SK-N-SH (cell line): ENCODE measurements at regions not wholly inside any gene's neighbourhood (a gene's known extent, or its start where the extent isn't known, plus 50 kb on each side); places are given as distances from the start of the nearest gene placed in this dataset.

Experiments used
- CTCF ChIA-PET: fragments of 300-600, 350-600 bp; formaldehyde crosslinking; extraction: SDS; loops from one replicate; lab custom pipeline; 2021; lab: Yijun Ruan, JAX
- POLR2A ChIA-PET: fragments of 350-600 bp; sonication (Branson Sonifier 250); formaldehyde crosslinking; extraction: SDS; loops from one replicate; lab custom pipeline; 2020; ENCODE audit warnings: antibody characterized with exemption, inconsistent platforms; lab: Yijun Ruan, JAX
- DNase-seq: peaks from one replicate; pipeline ENCODE4 v3.0.0; 2012
- H2AFZ ChIP-seq: fragments of 200-600 bp; sonication (generic); 2 replicates; pipeline ENCODE4 v1.8.1; 2016; ENCODE audit warnings: antibody characterized with exemption, mild to moderate bottlenecking, low read depth
- H3F3A ChIP-seq: fragments of 200-600 bp; sonication (generic); replicated peaks from 2 replicates; pipeline ENCODE3; 2016; ENCODE audit warnings: antibody characterized with exemption, mild to moderate bottlenecking; ENCODE audit not compliant: insufficient read depth
- H3K27ac ChIP-seq, 2 experiments: fragments of 200-500 bp in 1 of 2; fragments of 200-600 bp in 1 of 2; sonication (Bioruptor generic) in 1 of 2; sonication (generic), shearing (Covaris generic) in 1 of 2; 2 replicates each; pipeline versions ENCODE4 v1.5.1 to v1.6.1; 2014 to 2016; ENCODE audit warnings: low read depth in 2 of 2, inconsistent platforms in 1 of 2, low read length in 1 of 2, mild to moderate bottlenecking in 1 of 2, mixed read lengths in 1 of 2
- H3K27me3 ChIP-seq: fragments of 200-600 bp; sonication (generic), shearing (Covaris generic); 2 replicates; pipeline ENCODE4 v1.6.1; 2016; ENCODE audit warnings: mixed run types; ENCODE audit not compliant: insufficient read depth
- H3K36me3 ChIP-seq, 2 experiments: fragments of 200-500 bp in 1 of 2; fragments of 200-600 bp in 1 of 2; sonication (Bioruptor generic) in 1 of 2; sonication (generic) in 1 of 2; replicated peaks in 1 of 2; 2 replicates each; pipeline versions ENCODE3 to v1.5.1; 2014 to 2016; ENCODE audit warnings: low read length in 1 of 2, mild to moderate bottlenecking in 1 of 2; ENCODE audit not compliant: insufficient read depth in 2 of 2, control insufficient read depth in 1 of 2
- H3K4me1 ChIP-seq, 2 experiments: fragments of 200-500 bp in 1 of 2; fragments of 200-600 bp in 1 of 2; sonication (Bioruptor generic) in 1 of 2; sonication (generic), shearing (Covaris generic) in 1 of 2; 2 replicates each; pipeline versions ENCODE4 v1.5.1 to v1.6.1; 2014 to 2016; ENCODE audit warnings: low read depth in 1 of 2, low read length in 1 of 2, mixed run types in 1 of 2; ENCODE audit not compliant: insufficient read depth in 2 of 2, control insufficient read depth in 1 of 2
- H3K4me2 ChIP-seq: fragments of 200-600 bp; sonication (generic), shearing (Covaris generic); 2 replicates; pipeline ENCODE4 v1.6.1; 2017; ENCODE audit warnings: mixed run types
- H3K4me3 ChIP-seq, 2 experiments: fragments of 200-500 bp in 1 of 2; fragments of 200-600 bp in 1 of 2; sonication (Bioruptor generic) in 1 of 2; sonication (generic), shearing (Covaris generic) in 1 of 2; 2 replicates each; pipeline versions ENCODE4 v1.5.1 to v1.8.1; 2014 to 2016; ENCODE audit warnings: low read depth in 2 of 2, inconsistent platforms in 1 of 2, low read length in 1 of 2, mild to moderate bottlenecking in 1 of 2, mixed read lengths in 1 of 2, moderate library complexity in 1 of 2
- H3K79me2 ChIP-seq: fragments of 200-600 bp; sonication (generic); 2 replicates; pipeline ENCODE4 v1.8.1; 2017; ENCODE audit warnings: mild to moderate bottlenecking; ENCODE audit not compliant: insufficient read depth
- H3K9ac ChIP-seq: fragments of 200-600 bp; sonication (generic); 2 replicates; pipeline ENCODE4 v1.6.1; 2017; ENCODE audit warnings: mixed run types
- H3K9me2 ChIP-seq: fragments of 200-600 bp; sonication (generic); 2 replicates; pipeline ENCODE4 v1.6.1; 2017; ENCODE audit warnings: mixed run types
- H3K9me3 ChIP-seq: fragments of 200-600 bp; sonication (generic); 2 replicates; pipeline ENCODE4 v1.6.1; 2017; ENCODE audit warnings: mixed run types, mild to moderate bottlenecking, moderate library complexity
- H4K20me1 ChIP-seq: fragments of 200-600 bp; sonication (generic); 2 replicates; pipeline ENCODE4 v1.6.1; 2017; ENCODE audit warnings: mild to moderate bottlenecking, mixed run types; ENCODE audit not compliant: insufficient read depth
- CHD2 ChIP-seq: fragments of 150-350 bp; IDR thresholded peaks from 2 replicates; pipeline ENCODE4 v1.6.1; 2018; ENCODE audit warnings: low read length; ENCODE audit not compliant: partially characterized antibody
- CTCF ChIP-seq: fragments of 200-600 bp; sonication (generic); IDR thresholded peaks from 2 replicates; pipeline ENCODE4 v1.6.1; 2017; ENCODE audit warnings: antibody characterized with exemption, mild to moderate bottlenecking, moderate library complexity
- EP300 ChIP-seq, 2 experiments: IDR thresholded peaks; 2 replicates each; pipeline versions ENCODE4 v1.4.0 to v1.6.1; 2012; ENCODE audit warnings: borderline replicate concordance in 1 of 2, low read depth in 1 of 2, low read length in 1 of 2
- FOSL2 ChIP-seq: IDR thresholded peaks from 2 replicates; pipeline ENCODE4 v1.4.0; 2012; ENCODE audit warnings: low read depth, mild to moderate bottlenecking, moderate library complexity, borderline replicate concordance
- FOXJ3 ChIP-seq: sonication (generic); formaldehyde crosslinking; IDR thresholded peaks from 2 replicates; pipeline ENCODE4 v1.5.1; 2020; ENCODE audit warnings: mild to moderate bottlenecking, missing genetic modification reagents
- FOXM1 ChIP-seq: IDR thresholded peaks from 2 replicates; pipeline ENCODE4 v1.4.0; 2012; ENCODE audit warnings: low read depth, mild to moderate bottlenecking
- GABPA ChIP-seq: IDR thresholded peaks from 2 replicates; pipeline ENCODE4 v1.4.0; 2012; ENCODE audit warnings: low read depth, mild to moderate bottlenecking
- IRF3 ChIP-seq: fragments of 150-350 bp; IDR thresholded peaks from 2 replicates; pipeline ENCODE4 v1.6.1; 2016; ENCODE audit warnings: mild to moderate bottlenecking, low read depth, low read length
- NFIC ChIP-seq: IDR thresholded peaks from 2 replicates; pipeline ENCODE4 v1.4.0; 2012; ENCODE audit warnings: borderline replicate concordance
- RAD21 ChIP-seq: IDR thresholded peaks from 2 replicates; pipeline ENCODE4 v1.6.1; 2012; ENCODE audit warnings: mild to moderate bottlenecking, low read length
- REST ChIP-seq: IDR thresholded peaks from 2 replicates; pipeline ENCODE4 v1.6.1; 2012; ENCODE audit warnings: mild to moderate bottlenecking, low read depth, low read length, moderate library complexity
- SIN3A ChIP-seq: IDR thresholded peaks from 2 replicates; pipeline ENCODE4 v1.6.1; 2012; ENCODE audit warnings: low read depth, mild to moderate bottlenecking, low read length, moderate library complexity, borderline replicate concordance
- TEAD4 ChIP-seq: IDR thresholded peaks from 2 replicates; pipeline ENCODE4 v1.4.0; 2012; ENCODE audit warnings: mild to moderate bottlenecking, borderline replicate concordance; ENCODE audit not compliant: insufficient read depth
- WGBS: methylation state at CpG from one replicate; pipeline ENCODE4 v1.1.6; 2017; ENCODE audit warnings: low lambda C conversion rate; 5-methylcytosine and 5-hydroxymethylcytosine counted together

GRCh38 chr16:63981639-63982038, 1140.2 kb downstream of the CDH11 start (continued):
- TF ChIP-seq REST, result no peak
- no peak for TF ChIP-seq CHD2
- TF ChIP-seq CTCF, result no peak
- TF ChIP-seq NFIC, result no peak
- TF ChIP-seq SIN3A, result no peak
- no peak for TF ChIP-seq RAD21
- no peak for TF ChIP-seq FOSL2
- TF ChIP-seq EP300 (IDR thresholded peaks at IDR 0.05; ENCODE audit: borderline replicate concordance in 1 of 2, low read depth in 1 of 2, low read length in 1 of 2), result no peak

GRCh38 chr16:63980763-63981162, 1141.1 kb downstream of the CDH11 start:
- Histone ChIP-seq H3K9me2 (no peaks in the 10 kb centered on the region), H3K4me2 (no peak overlapping the region), H3K27me3 (no peaks in the 10 kb centered on the region), H3K4me3 (no peak overlapping the region), H3K4me1 (no peaks in the 10 kb centered on the region), H2AFZ (no peak overlapping the region), H3F3A (no peaks in the 10 kb centered on the region), H3K9me3 (no peaks in the 10 kb centered on the region), H4K20me1 (no peaks in the 10 kb centered on the region), H3K9ac (no peak overlapping the region), H3K79me2 (no peaks in the 10 kb centered on the region), H3K27ac (no peak overlapping the region), H3K36me3 (no peaks in the 10 kb centered on the region)
- no peak for DNase-seq
- TF ChIP-seq NFIC (no peak), FOXM1 (no peak)
- 81% methylated on average over 3 of the region's 3 CpGs for WGBS
- CTCF ChIA-PET, result interaction anchor here (0.6 kb wide), 1 partner anchor 485 kb away, joined by 3 read pairs; no protein-coding TSS in a partner anchor
- POLR2A ChIA-PET, result no interaction called here

GRCh38 chr16:63978240-63978639, 1143.6 kb downstream of the CDH11 start:
- TF ChIP-seq IRF3 (no peak), CTCF (no peak), FOSL2 (no peak), TEAD4 (no peak), FOXJ3 (CRISPR knock-in tag) (no peak), CHD2 (no peak), GABPA (no peak)
- Histone ChIP-seq H3K9me3 (no peaks in the 10 kb centered on the region), H3K4me2 (no peak overlapping the region)

More at GRCh38 chr16:63978240-63978639, 1143.6 kb downstream of the CDH11 start:
- Histone ChIP-seq H3K9me2 (no peaks in the 10 kb centered on the region), H3K4me3 (no peak overlapping the region), H3K79me2 (no peaks in the 10 kb centered on the region), H3K4me1 (no peaks in the 10 kb centered on the region), H3K27ac (no peak overlapping the region), H3K27me3 (no peaks in the 10 kb centered on the region), H4K20me1 (no peaks in the 10 kb centered on the region), H3K36me3 (no peaks in the 10 kb centered on the region), H3K9ac (no peak overlapping the region), H3F3A (no peaks in the 10 kb centered on the region), H2AFZ (no peak overlapping the region)
- ChIA-PET CTCF (interaction anchor here (2.1 kb wide), 1 partner anchor 28 kb away, joined by 4 read pairs; no protein-coding TSS in a partner anchor), POLR2A (no interaction called here)
- no peak for DNase-seq
